Right lobe of liver (tissue), 4 donors: ENCODE measurements at regions not wholly inside any gene's neighbourhood (a gene's known extent, or its start where the extent isn't known, plus 50 kb on each side); places are given as distances from the start of the nearest gene placed in this dataset.

Experiments used
- CTCF ChIP-seq, 4 donors: fragments of 200-600 bp in 3 of 4; fragments of 450-650 bp in 1 of 4; IDR thresholded peaks; one replicate each; pipeline versions ENCODE4 v1.5.1 to v1.8.0; 2016 to 2022; ENCODE audit warnings: antibody characterized with exemption in 4 of 4, mild to moderate bottlenecking in 2 of 4
- POLR2A ChIP-seq: fragments of 450-650 bp; IDR thresholded peaks from one replicate; pipeline ENCODE4 v1.6.1; 2017; ENCODE audit warnings: antibody characterized with exemption, mild to moderate bottlenecking
- donor health status: DM: no; HTN: no; CAD: no.
- donor health status: DM: no; HTN: no; CAD: no.
- donor health status: DM: no; HTN: yes; CAD: no.

- TF ChIP-seq POLR2A, result no peak
- TF ChIP-seq CTCF (IDR thresholded peaks at IDR 0.05), result no peak
Measured at GRCh38 chr16:65523283-65523944, 401.6 kb upstream of the CDH11 start.
